K562 (cell line): ENCODE measurements at regions not wholly inside any gene's neighbourhood (a gene's known extent, or its start where the extent isn't known, plus 50 kb on each side); places are given as distances from the start of the nearest gene placed in this dataset.

ENCODE experiments used
- FIP1L1 ChIP-seq: fragments of 200-400 bp; formaldehyde crosslinking; IDR thresholded peaks from 2 replicates; pipeline ENCODE4 v1.6.1; 2018; ENCODE audit warnings: mild to moderate bottlenecking, low read depth, low read length; ENCODE audit not compliant: poor library complexity, severe bottlenecking
- NFIC ChIP-seq: fragments of 450-650 bp; IDR thresholded peaks from 2 replicates; pipeline ENCODE4 v1.6.1; 2017; ENCODE audit warnings: mild to moderate bottlenecking, inconsistent platforms
- ZNF146 ChIP-seq: IDR thresholded peaks from one replicate; pipeline ENCODE4 v1.6.1; 2018; ENCODE audit warnings: missing compliant biosample characterization; ENCODE audit not compliant: unreplicated experiment
- TF ChIP-seq, protein P1 (sequence below): fragments of 450-650 bp; IDR thresholded peaks from 2 replicates; pipeline ENCODE4 v1.6.1; 2016; ENCODE audit warnings: mild to moderate bottlenecking, moderate library complexity

- TF ChIP-seq, protein P1, sequence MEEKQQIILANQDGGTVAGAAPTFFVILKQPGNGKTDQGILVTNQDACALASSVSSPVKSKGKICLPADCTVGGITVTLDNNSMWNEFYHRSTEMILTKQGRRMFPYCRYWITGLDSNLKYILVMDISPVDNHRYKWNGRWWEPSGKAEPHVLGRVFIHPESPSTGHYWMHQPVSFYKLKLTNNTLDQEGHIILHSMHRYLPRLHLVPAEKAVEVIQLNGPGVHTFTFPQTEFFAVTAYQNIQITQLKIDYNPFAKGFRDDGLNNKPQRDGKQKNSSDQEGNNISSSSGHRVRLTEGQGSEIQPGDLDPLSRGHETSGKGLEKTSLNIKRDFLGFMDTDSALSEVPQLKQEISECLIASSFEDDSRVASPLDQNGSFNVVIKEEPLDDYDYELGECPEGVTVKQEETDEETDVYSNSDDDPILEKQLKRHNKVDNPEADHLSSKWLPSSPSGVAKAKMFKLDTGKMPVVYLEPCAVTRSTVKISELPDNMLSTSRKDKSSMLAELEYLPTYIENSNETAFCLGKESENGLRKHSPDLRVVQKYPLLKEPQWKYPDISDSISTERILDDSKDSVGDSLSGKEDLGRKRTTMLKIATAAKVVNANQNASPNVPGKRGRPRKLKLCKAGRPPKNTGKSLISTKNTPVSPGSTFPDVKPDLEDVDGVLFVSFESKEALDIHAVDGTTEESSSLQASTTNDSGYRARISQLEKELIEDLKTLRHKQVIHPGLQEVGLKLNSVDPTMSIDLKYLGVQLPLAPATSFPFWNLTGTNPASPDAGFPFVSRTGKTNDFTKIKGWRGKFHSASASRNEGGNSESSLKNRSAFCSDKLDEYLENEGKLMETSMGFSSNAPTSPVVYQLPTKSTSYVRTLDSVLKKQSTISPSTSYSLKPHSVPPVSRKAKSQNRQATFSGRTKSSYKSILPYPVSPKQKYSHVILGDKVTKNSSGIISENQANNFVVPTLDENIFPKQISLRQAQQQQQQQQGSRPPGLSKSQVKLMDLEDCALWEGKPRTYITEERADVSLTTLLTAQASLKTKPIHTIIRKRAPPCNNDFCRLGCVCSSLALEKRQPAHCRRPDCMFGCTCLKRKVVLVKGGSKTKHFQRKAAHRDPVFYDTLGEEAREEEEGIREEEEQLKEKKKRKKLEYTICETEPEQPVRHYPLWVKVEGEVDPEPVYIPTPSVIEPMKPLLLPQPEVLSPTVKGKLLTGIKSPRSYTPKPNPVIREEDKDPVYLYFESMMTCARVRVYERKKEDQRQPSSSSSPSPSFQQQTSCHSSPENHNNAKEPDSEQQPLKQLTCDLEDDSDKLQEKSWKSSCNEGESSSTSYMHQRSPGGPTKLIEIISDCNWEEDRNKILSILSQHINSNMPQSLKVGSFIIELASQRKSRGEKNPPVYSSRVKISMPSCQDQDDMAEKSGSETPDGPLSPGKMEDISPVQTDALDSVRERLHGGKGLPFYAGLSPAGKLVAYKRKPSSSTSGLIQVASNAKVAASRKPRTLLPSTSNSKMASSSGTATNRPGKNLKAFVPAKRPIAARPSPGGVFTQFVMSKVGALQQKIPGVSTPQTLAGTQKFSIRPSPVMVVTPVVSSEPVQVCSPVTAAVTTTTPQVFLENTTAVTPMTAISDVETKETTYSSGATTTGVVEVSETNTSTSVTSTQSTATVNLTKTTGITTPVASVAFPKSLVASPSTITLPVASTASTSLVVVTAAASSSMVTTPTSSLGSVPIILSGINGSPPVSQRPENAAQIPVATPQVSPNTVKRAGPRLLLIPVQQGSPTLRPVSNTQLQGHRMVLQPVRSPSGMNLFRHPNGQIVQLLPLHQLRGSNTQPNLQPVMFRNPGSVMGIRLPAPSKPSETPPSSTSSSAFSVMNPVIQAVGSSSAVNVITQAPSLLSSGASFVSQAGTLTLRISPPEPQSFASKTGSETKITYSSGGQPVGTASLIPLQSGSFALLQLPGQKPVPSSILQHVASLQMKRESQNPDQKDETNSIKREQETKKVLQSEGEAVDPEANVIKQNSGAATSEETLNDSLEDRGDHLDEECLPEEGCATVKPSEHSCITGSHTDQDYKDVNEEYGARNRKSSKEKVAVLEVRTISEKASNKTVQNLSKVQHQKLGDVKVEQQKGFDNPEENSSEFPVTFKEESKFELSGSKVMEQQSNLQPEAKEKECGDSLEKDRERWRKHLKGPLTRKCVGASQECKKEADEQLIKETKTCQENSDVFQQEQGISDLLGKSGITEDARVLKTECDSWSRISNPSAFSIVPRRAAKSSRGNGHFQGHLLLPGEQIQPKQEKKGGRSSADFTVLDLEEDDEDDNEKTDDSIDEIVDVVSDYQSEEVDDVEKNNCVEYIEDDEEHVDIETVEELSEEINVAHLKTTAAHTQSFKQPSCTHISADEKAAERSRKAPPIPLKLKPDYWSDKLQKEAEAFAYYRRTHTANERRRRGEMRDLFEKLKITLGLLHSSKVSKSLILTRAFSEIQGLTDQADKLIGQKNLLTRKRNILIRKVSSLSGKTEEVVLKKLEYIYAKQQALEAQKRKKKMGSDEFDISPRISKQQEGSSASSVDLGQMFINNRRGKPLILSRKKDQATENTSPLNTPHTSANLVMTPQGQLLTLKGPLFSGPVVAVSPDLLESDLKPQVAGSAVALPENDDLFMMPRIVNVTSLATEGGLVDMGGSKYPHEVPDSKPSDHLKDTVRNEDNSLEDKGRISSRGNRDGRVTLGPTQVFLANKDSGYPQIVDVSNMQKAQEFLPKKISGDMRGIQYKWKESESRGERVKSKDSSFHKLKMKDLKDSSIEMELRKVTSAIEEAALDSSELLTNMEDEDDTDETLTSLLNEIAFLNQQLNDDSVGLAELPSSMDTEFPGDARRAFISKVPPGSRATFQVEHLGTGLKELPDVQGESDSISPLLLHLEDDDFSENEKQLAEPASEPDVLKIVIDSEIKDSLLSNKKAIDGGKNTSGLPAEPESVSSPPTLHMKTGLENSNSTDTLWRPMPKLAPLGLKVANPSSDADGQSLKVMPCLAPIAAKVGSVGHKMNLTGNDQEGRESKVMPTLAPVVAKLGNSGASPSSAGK = no peak
- no peak for TF ChIP-seq FIP1L1
- no peak for TF ChIP-seq NFIC
- TF ChIP-seq ZNF146 (CRISPR knock-in tag) = no peak
Observed at GRCh38 chr4:165625281-165625680, 246.5 kb downstream of the CPE start (continued).
